ENCODE measurements at regions not wholly inside any gene's neighbourhood (a gene's known extent, or its start where the extent isn't known, plus 50 kb on each side); places are given as distances from the start of the nearest gene placed in this dataset.

DNA sequence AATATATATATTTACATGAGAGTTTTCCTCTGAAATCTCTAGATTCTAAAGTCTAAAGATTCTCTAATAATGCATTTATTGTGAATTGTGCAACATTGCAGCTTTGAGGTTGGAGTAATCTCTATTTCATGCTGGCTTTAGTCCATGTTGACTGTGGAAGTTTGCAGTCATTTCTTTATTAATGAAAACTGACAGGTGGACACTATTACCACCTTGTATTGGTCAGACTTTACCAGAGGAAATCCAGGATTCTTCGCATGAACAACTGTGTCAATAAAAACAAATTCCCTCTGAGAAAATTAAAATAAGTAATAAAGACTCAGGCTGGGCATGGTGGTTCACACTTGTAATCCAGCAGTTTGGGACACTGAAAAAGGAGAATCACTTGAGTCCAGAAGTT lies 274.1 kb downstream of the SHQ1 start:
- no peaks in the 10 kb centered on the region for H3K9me1 ChIP-seq (replicated peaks; ENCODE audit: control insufficient read depth, extremely low read depth, insufficient read depth, low read length)
- H4K20me1 ChIP-seq (replicated peaks; ENCODE audit: control insufficient read depth, extremely low read depth, insufficient read depth, low read length), result no peaks in the 10 kb centered on the region
- H3K4me3 ChIP-seq (replicated peaks in 1 of 3; ENCODE audit: insufficient read depth in 1 of 3, low read depth in 1 of 3, low read length in 3 of 3), result no peak overlapping the region
- H3K27me3 ChIP-seq (ENCODE audit: control insufficient read depth in 2 of 2, insufficient read depth in 2 of 2, low read length in 2 of 2), result peaks cover 0 to 2% of the 10 kb centered on the region in 2 experiments
- H3K9ac ChIP-seq (replicated peaks; ENCODE audit: extremely low read depth, insufficient read depth, low read length), result no peak overlapping the region
- TF ChIP-seq POLR2A (IDR thresholded peaks at IDR 0.05; ENCODE audit: low read depth, low read length) (no peak), EZH2 (IDR thresholded peaks at IDR 0.05; ENCODE audit: borderline replicate concordance, low read depth, low read length, severe bottlenecking) (no peak), JUN (IDR thresholded peaks at IDR 0.05; ENCODE audit: borderline replicate concordance, insufficient read depth, insufficient read length, low read depth) (no peak), GATA2 (IDR thresholded peaks at IDR 0.05; ENCODE audit: insufficient read depth, insufficient read length, low read depth, low read length) (no peak), FOS (IDR thresholded peaks at IDR 0.05; ENCODE audit: borderline replicate concordance, insufficient read depth, low read length) (no peak), MYC (IDR thresholded peaks at IDR 0.05; ENCODE audit: low read depth, low read length) (no peak), POLR2AphosphoS5 (IDR thresholded peaks at IDR 0.05; ENCODE audit: insufficient read depth, low read depth, low read length) (no peak)
- TF ChIP-seq, protein P1, sequence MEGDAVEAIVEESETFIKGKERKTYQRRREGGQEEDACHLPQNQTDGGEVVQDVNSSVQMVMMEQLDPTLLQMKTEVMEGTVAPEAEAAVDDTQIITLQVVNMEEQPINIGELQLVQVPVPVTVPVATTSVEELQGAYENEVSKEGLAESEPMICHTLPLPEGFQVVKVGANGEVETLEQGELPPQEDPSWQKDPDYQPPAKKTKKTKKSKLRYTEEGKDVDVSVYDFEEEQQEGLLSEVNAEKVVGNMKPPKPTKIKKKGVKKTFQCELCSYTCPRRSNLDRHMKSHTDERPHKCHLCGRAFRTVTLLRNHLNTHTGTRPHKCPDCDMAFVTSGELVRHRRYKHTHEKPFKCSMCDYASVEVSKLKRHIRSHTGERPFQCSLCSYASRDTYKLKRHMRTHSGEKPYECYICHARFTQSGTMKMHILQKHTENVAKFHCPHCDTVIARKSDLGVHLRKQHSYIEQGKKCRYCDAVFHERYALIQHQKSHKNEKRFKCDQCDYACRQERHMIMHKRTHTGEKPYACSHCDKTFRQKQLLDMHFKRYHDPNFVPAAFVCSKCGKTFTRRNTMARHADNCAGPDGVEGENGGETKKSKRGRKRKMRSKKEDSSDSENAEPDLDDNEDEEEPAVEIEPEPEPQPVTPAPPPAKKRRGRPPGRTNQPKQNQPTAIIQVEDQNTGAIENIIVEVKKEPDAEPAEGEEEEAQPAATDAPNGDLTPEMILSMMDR (IDR thresholded peaks at IDR 0.05; ENCODE audit: extremely low read depth in 1 of 2, insufficient read depth in 1 of 2, low read depth in 1 of 2, low read length in 2 of 2), result no peak
- TF ChIP-seq, protein P2, sequence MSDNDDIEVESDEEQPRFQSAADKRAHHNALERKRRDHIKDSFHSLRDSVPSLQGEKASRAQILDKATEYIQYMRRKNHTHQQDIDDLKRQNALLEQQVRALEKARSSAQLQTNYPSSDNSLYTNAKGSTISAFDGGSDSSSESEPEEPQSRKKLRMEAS (IDR thresholded peaks at IDR 0.05; ENCODE audit: insufficient read depth, insufficient read length), result no peak
- no peak overlapping the region for H3K4me2 ChIP-seq (ENCODE audit: insufficient read depth, low read length)
- ChIA-PET POLR2A (no interaction called here), CTCF (no interaction called here)
- no peak for DNase-seq (ENCODE audit: low read depth, low spot score)
- H3K36me3 ChIP-seq (ENCODE audit: control insufficient read depth in 2 of 2, extremely low read depth in 1 of 2, insufficient read depth in 2 of 2, low read length in 2 of 2), result no peaks in the 10 kb centered on the region
- FAIRE-seq, result no peak
- dilution Hi-C loops (cut with MboI; ENCODE audit: extremely low pct_ligation_motif_present, low sequenced_read_pairs), result no loop called here
- H3K4me1 ChIP-seq (ENCODE audit: control insufficient read depth, extremely low read depth, insufficient read depth, low read length), result no peaks in the 10 kb centered on the region
- no peak overlapping the region for H2AFZ ChIP-seq (ENCODE audit: low read depth, low read length)
- no peaks in the 10 kb centered on the region for H3K79me2 ChIP-seq (ENCODE audit: control insufficient read depth, insufficient read depth, low read length)
- no peak overlapping the region for H3K27ac ChIP-seq (ENCODE audit: insufficient read depth, low read depth, low read length)
- BruUV-seq (replicated peaks), result no TSS peak
- no peaks in the 10 kb centered on the region for H3K9me3 ChIP-seq (replicated peaks; ENCODE audit: control insufficient read depth, insufficient read depth, low read length)
- intact Hi-C loops (cut with micrococcal nuclease), result no loop called here

All from endothelial cell of umbilical vein (primary cell).